ENCODE measurements at regions not wholly inside any gene's neighbourhood (a gene's known extent, or its start where the extent isn't known, plus 50 kb on each side); places are given as distances from the start of the nearest gene placed in this dataset.
"Not testable (repeated sequence)": the region's sequence is repeated elsewhere in the genome, so short reads cannot be mapped to it uniquely, and the experiment has no call there.

GRCh38 chr7:131646203-131646602 lies 89.8 kb upstream of the PODXL start:
- DNase-seq (ENCODE audit: low spot score), result no peak

- no peak for DNase-seq (ENCODE audit: low spot score)
These were observed 86.0 kb upstream of the PODXL start for GRCh38 chr7:131642429-131642828.

- no peak for DNase-seq (ENCODE audit: low spot score)
These were observed 84.3 kb upstream of the PODXL start for GRCh38 chr7:131640686-131641085.

GRCh38 chr7:131638641-131639430 lies 82.4 kb upstream of the PODXL start:
- no peak for DNase-seq (ENCODE audit: low spot score)

- no peak for DNase-seq (ENCODE audit: low spot score)
These were observed 81.4 kb upstream of the PODXL start for GRCh38 chr7:131637859-131638258.

- DNase-seq (ENCODE audit: low spot score), result no peak
These were observed 79.7 kb upstream of the PODXL start for GRCh38 chr7:131636092-131636491.

GRCh38 chr7:131634197-131634596 lies 77.8 kb upstream of the PODXL start:
- not testable (repeated sequence) for DNase-seq (ENCODE audit: low spot score)

- DNase-seq (ENCODE audit: low spot score), result no peak
These were observed 77.0 kb upstream of the PODXL start for GRCh38 chr7:131633342-131633843.

GRCh38 chr7:131630427-131630826 lies 74.0 kb upstream of the PODXL start:
- DNase-seq (ENCODE audit: low spot score), result no peak

- no peak for DNase-seq (ENCODE audit: low spot score)
These were observed 72.9 kb upstream of the PODXL start for GRCh38 chr7:131629217-131629882.

GRCh38 chr7:131628634-131629033 lies 72.2 kb upstream of the PODXL start:
- DNase-seq (ENCODE audit: low spot score), result no peak

GRCh38 chr7:131627735-131628190 lies 71.3 kb upstream of the PODXL start:
- no peak for DNase-seq (ENCODE audit: low spot score)

GRCh38 chr7:131626643-131627042 lies 70.2 kb upstream of the PODXL start:
- no peak for DNase-seq (ENCODE audit: low spot score)

- DNase-seq (ENCODE audit: low spot score), result peak; percentile 80
These were observed 69.5 kb upstream of the PODXL start for GRCh38 chr7:131625817-131626372.

- not testable (repeated sequence) for DNase-seq (ENCODE audit: low spot score)
These were observed 68.9 kb upstream of the PODXL start for GRCh38 chr7:131625345-131625744.

- no peak for DNase-seq (ENCODE audit: low spot score)
These were observed 68.1 kb upstream of the PODXL start for GRCh38 chr7:131624536-131624935.

- DNase-seq (ENCODE audit: low spot score), result no peak
These were observed 66.7 kb upstream of the PODXL start for GRCh38 chr7:131623154-131623553.

- no peak for DNase-seq (ENCODE audit: low spot score)
These were observed 65.2 kb upstream of the PODXL start for GRCh38 chr7:131621652-131622051.

- no peak for DNase-seq (ENCODE audit: low spot score)
These were observed 64.5 kb upstream of the PODXL start for GRCh38 chr7:131620673-131621609.

GRCh38 chr7:131619336-131620305 lies 63.2 kb upstream of the PODXL start:
- no peak for DNase-seq (ENCODE audit: low spot score)

- no peak for DNase-seq (ENCODE audit: low spot score)
These were observed 62.0 kb upstream of the PODXL start for GRCh38 chr7:131618391-131618790.

All from ecto neural progenitor cell (in vitro differentiated cells).